OCI-LY1 (cell line): ENCODE measurements at regions not wholly inside any gene's neighbourhood (a gene's known extent, or its start where the extent isn't known, plus 50 kb on each side); places are given as distances from the start of the nearest gene placed in this dataset.

Experiments used
- H2AFZ ChIP-seq: fragments of 200-600 bp; sonication (generic), shearing (Covaris generic); 2 replicates; pipeline ENCODE4 v1.6.0; 2014; ENCODE audit warnings: antibody characterized with exemption, mild to moderate bottlenecking, low read length
- H3F3A ChIP-seq: fragments of 200-600 bp; sonication (generic), shearing (Covaris generic); 2 replicates; pipeline ENCODE4 v1.6.0; 2014; ENCODE audit warnings: mild to moderate bottlenecking, antibody characterized with exemption, low read length, moderate library complexity; ENCODE audit not compliant: insufficient read depth
- H3K27ac ChIP-seq: fragments of 200-600 bp; sonication (generic); 2 replicates; pipeline ENCODE4 v1.5.1; 2014; ENCODE audit warnings: low read length, mixed run types, mild to moderate bottlenecking, low read depth; ENCODE audit not compliant: poor library complexity, severe bottlenecking
- H3K27me3 ChIP-seq: fragments of 200-600 bp; sonication (generic); 2 replicates; pipeline ENCODE4 v1.6.0; 2014; ENCODE audit warnings: antibody characterized with exemption, mild to moderate bottlenecking, low read length, moderate library complexity; ENCODE audit not compliant: insufficient read depth
- H3K36me3 ChIP-seq: fragments of 200-600 bp; sonication (generic); 2 replicates; pipeline ENCODE4 v1.6.1; 2014; ENCODE audit warnings: mild to moderate bottlenecking, antibody characterized with exemption, low read length, moderate library complexity, mixed read lengths; ENCODE audit not compliant: insufficient read depth
- H3K4me1 ChIP-seq: fragments of 200-600 bp; sonication (generic); 2 replicates; pipeline ENCODE4 v1.5.1; 2014; ENCODE audit warnings: mild to moderate bottlenecking, low read length, moderate library complexity; ENCODE audit not compliant: insufficient read depth, severe bottlenecking
- H3K4me2 ChIP-seq: fragments of 200-600 bp; sonication (generic), shearing (Covaris generic); 2 replicates; pipeline ENCODE4 v1.6.1; 2014; ENCODE audit warnings: low read length
- H3K4me3 ChIP-seq: fragments of 200-600 bp; sonication (generic); 2 replicates; pipeline ENCODE4 v1.5.1; 2014; ENCODE audit warnings: low read length, low read depth, mild to moderate bottlenecking, mixed read lengths; ENCODE audit not compliant: poor library complexity, severe bottlenecking
- H3K79me2 ChIP-seq: fragments of 200-600 bp; shearing (Covaris generic); 2 replicates; pipeline ENCODE4 v1.6.1; 2016; ENCODE audit warnings: mixed run types, low read length, mixed read lengths; ENCODE audit not compliant: insufficient read depth
- H3K9ac ChIP-seq: fragments of 200-600 bp; sonication (generic), shearing (Covaris generic); 2 replicates; pipeline ENCODE4 v1.6.1; 2014; ENCODE audit warnings: mild to moderate bottlenecking, low read length, mixed read lengths
- H3K9me2 ChIP-seq: fragments of 200-600 bp; sonication (generic), shearing (Covaris generic); 2 replicates; pipeline ENCODE4 v1.6.1; 2014; ENCODE audit warnings: low read depth, mild to moderate bottlenecking, low read length, mixed read lengths
- H3K9me3 ChIP-seq: fragments of 200-600 bp; shearing (Covaris generic); 2 replicates; pipeline ENCODE4 v1.6.1; 2014; ENCODE audit warnings: low read length, mixed read lengths
- H4K20me1 ChIP-seq: fragments of 200-600 bp; sonication (generic), shearing (Covaris generic); 2 replicates; pipeline ENCODE4 v1.6.0; 2016; ENCODE audit warnings: mild to moderate bottlenecking, low read length; ENCODE audit not compliant: insufficient read depth
- CTCF ChIP-seq: fragments of 200-600 bp; sonication (generic), shearing (Covaris generic); IDR thresholded peaks from 2 replicates; pipeline ENCODE4 v1.5.1; 2017; ENCODE audit warnings: mild to moderate bottlenecking, antibody characterized with exemption, low read length, moderate library complexity, mixed read lengths
- EZH2 ChIP-seq: fragments of 200-600 bp; sonication (generic), shearing (Covaris generic); IDR thresholded peaks from 2 replicates; pipeline ENCODE4 v1.8.0; 2017; ENCODE audit warnings: borderline replicate concordance, mixed run types, mild to moderate bottlenecking, antibody characterized with exemption, low read length, moderate library complexity, mixed read lengths

- Histone ChIP-seq H2AFZ (no peak overlapping the region), H3K79me2 (no peaks in the 10 kb centered on the region), H3K27ac (no peak overlapping the region), H4K20me1 (no peaks in the 10 kb centered on the region), H3K4me3 (no peak overlapping the region), H3K9me3 (no peaks in the 10 kb centered on the region), H3F3A (no peaks in the 10 kb centered on the region), H3K4me1 (no peaks in the 10 kb centered on the region), H3K4me2 (no peak overlapping the region), H3K36me3 (no peaks in the 10 kb centered on the region), H3K27me3 (no peaks in the 10 kb centered on the region), H3K9ac (no peak overlapping the region), H3K9me2 (no peaks in the 10 kb centered on the region)
- TF ChIP-seq CTCF (no peak), EZH2 (no peak)
Observed at GRCh38 chr1:181919542-181919941, 142.0 kb downstream of the ZNF648 start.

GRCh38 chr1:181918880-181919525, 142.5 kb downstream of the ZNF648 start:
- Histone ChIP-seq H3F3A (no peaks in the 10 kb centered on the region), H3K4me2 (no peak overlapping the region), H3K27me3 (no peaks in the 10 kb centered on the region), H3K9me3 (no peaks in the 10 kb centered on the region), H4K20me1 (no peaks in the 10 kb centered on the region), H3K4me3 (no peak overlapping the region), H3K36me3 (no peaks in the 10 kb centered on the region), H3K9ac (no peak overlapping the region), H2AFZ (no peak overlapping the region), H3K4me1 (no peaks in the 10 kb centered on the region), H3K9me2 (no peaks in the 10 kb centered on the region), H3K27ac (no peak overlapping the region), H3K79me2 (no peaks in the 10 kb centered on the region)
- TF ChIP-seq EZH2 (no peak), CTCF (no peak)

GRCh38 chr1:181911715-181912114, 149.8 kb downstream of the ZNF648 start:
- no peak overlapping the region for H3K4me2 ChIP-seq
- no peaks in the 10 kb centered on the region for H3K9me2 ChIP-seq
- no peak for TF ChIP-seq EZH2
- no peak for TF ChIP-seq CTCF
- H3K79me2 ChIP-seq, result no peaks in the 10 kb centered on the region
- no peaks in the 10 kb centered on the region for H3K4me1 ChIP-seq
- no peak overlapping the region for H3K9ac ChIP-seq
- no peak overlapping the region for H3K27ac ChIP-seq
- no peak overlapping the region for H2AFZ ChIP-seq
- no peaks in the 10 kb centered on the region for H3K9me3 ChIP-seq
- no peaks in the 10 kb centered on the region for H3K27me3 ChIP-seq
- no peak overlapping the region for H3K4me3 ChIP-seq
- H3K36me3 ChIP-seq, result no peaks in the 10 kb centered on the region
- no peaks in the 10 kb centered on the region for H3F3A ChIP-seq
- no peaks in the 10 kb centered on the region for H4K20me1 ChIP-seq
